Right kidney (tissue), 1 donor: ENCODE measurements at regions not wholly inside any gene's neighbourhood (a gene's known extent, or its start where the extent isn't known, plus 50 kb on each side); places are given as distances from the start of the nearest gene placed in this dataset.

Source experiments
- DNase-seq: peaks from one replicate; pipeline ENCODE4 v3.0.0-alpha.2; 2016

DNA sequence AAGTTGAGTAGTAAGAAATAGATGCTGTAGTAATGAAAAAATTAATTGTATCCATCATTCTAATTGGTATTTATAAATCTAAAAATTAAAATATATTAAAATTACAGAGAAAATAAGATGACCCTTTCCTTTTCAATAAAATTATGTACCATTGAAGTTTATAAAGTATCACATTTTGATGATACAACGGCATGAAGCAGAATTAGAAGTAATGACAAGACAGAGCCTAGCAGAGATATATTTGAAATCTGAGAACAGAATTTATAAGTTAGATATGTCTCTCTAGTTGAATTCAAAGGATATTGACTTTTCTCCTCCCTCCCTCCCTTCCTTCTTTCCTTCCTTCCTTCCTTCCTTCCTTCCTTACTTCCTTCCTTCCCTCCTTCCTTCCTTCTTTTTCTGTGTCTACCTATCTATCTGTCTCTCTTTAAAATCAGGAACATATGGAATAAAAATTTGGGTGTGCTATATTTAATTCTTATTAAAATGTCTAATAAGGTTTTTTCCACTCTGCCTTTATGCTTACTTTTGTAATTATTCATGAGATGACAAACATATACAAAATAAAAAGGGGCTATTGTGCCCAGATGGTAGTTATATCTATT, 258.5 kb upstream of the CD180 start:
- DNase-seq: no peak

DNA sequence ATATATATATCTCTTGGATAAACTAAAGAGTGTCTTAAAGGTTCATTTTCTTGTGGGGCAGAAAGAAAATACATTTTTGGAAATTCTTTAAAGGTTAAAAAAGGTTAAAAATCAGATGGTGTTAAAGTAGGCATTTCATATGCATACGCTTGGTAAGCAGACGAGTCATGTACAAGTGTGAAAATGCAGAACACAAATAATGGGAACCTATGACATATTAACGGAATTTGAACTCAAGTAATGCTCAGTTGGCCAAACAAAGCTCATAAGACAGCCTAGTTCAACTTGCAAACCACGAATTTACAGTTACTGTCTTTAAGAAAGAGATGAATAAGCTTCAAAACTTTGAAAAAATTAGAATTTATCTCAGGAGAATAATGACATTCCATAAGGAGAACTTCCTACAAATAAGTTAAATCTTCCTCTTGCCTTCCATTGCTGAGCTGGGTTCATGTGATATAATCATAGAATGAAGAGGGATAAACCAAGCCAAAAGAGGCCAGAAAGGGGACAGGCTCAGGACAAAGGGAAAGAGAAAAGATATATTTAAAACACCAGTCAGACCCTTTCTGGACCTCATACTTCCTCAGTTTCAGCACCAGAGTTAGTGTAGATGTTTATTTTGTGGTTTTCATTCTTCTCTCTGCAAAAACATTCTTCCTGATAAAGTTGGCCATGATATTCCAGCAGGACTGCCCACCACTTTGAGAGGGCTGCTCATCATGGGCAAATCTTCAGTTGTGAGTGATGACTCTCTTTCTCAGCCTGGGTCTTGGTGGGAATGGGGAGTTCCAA, 256.7 kb upstream of the CD180 start:
- no peak for DNase-seq

DNA sequence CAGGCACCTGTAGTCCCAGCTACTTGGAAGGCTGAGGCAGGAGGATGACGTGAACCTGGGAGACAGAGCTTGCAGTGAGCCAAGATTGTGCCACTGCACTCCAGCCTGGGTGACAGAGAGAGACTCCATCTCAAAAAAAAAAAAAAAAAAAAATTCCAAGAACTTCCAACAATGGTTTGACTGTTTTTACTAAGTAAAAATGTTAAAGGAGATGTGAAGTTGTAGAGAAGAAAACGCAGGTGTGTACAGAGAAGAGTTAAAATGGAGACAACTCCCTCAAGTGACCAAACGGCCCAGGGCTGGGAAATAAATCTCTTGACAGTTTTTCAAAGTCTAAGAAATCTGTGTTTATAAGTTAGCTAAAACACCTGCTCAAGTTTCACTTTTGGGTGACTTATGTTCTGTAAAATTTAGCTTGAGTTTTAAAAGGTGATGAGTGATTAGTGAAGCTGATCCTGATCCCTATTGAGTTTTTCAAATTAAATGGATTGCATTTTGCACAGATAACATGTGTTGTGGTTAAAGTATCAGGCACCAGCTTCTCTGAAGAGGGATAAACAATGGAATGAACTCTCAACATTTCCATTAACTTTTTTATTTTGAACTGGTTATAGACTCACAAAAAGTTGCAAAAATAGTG, 255.2 kb upstream of the CD180 start:
- DNase-seq: no peak

DNA sequence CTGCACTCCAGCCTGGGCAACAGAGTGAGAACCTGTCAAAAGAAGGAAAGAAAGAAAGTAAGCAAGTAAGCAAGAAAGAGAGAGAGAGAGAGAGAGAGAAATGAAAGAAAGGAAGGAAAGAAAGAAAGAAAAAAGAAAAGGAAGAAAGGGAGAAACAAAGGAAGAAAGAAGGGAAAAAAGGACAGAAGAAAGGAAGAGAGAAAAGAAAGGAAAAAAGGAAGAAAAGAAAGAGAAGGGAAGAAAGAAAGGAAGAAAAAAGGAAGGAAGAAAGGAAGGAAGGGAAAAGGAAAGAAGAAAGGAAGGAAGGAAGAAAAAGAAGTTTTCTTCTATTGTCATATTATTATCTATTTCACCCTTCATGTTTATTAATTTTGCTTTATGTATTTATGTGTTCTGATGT, 251.1 kb upstream of the CD180 start:
- DNase-seq: no peak

DNA sequence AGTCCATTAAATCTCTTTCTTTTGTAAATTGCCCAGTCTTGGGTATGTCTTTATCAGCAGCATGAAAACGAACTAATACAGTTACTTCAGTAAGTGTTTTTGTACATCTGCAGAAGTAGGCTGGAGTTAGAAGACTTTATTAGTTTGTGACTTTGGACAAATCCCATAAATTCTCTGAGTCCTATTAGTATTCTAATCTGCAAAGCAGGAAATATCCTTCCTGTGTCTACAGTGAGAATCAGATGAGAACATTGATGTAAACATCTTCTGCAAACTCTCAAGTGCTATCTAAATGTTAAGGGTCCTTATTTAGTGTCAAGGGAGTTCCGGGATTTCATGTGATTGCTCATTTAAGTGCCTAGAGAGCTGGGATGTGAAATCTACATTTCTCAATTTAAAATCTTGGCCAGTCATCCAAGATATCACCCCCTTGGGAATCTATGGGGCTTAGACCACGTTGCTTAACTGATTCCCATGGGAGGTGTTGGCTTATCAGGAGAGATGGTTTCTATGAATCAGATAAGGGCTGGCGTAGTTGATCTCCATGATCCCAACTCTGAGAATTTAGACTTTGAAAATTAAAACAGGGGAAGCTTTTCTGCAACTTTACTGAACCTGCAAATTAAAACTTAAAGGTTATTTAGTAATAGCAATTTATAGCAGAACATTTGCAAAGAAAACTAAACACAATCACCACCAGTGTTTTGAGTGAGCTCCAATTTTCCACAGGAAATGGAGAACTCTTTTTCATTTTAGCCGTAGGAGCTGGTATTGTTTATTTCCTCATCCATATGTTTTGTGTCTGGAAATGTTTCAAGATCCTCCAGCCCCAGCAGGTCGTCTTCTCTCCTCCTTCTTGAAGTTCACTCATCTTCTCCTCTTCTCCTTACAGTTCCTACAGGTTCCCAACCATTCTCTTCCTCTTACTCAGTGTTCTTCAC, 241.6 kb upstream of the CD180 start:
- no peak for DNase-seq

- DNase-seq: no peak
These were observed 238.4 kb upstream of the CD180 start for GRCh38 chr5:67435032-67435431.

DNA sequence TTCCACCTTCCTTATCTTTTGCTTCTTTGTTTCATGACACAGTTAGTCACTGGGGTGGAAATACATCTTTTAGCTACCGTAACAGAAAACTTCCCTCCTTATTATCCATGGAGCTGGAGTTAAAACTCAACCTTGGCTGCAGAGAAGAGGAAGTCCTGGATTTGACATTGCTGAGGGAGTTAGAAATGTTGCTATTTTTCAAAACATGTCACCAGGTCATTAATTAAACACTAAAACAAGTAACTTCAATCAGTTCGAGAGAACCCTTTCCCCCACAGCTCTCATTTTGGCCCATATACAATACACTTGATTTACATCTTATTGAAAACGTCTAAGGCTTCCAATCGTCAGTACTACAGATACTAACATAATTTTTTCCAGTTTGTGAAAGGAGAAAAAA, 237.9 kb upstream of the CD180 start:
- no peak for DNase-seq

- DNase-seq: no peak
These were observed 236.0 kb upstream of the CD180 start for GRCh38 chr5:67432606-67433005.

GRCh38 chr5:67431191-67431590, 234.6 kb upstream of the CD180 start:
- no peak for DNase-seq

DNA sequence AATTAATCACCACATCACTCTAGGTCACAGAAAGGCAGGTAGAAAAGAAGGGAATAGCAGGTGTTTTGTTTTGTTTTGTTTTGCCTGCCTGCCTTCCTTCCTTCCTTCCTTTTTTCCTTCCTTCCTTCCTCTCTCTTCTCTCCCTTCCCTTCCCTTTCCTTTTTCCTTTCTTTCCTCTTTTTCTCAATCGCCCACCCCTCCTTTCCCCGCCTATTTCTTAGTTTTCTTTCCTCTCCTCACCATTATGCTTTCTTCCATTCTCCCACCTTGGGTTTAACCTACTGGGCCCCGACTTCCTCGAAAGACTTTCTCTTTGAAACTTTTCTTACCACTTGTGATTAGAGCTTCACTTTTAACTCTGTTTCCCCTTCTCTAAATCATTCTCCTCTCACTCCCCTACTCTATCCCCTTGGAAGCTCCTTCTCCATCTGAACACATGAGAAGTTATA, 231.3 kb upstream of the CD180 start:
- DNase-seq: no peak

DNA sequence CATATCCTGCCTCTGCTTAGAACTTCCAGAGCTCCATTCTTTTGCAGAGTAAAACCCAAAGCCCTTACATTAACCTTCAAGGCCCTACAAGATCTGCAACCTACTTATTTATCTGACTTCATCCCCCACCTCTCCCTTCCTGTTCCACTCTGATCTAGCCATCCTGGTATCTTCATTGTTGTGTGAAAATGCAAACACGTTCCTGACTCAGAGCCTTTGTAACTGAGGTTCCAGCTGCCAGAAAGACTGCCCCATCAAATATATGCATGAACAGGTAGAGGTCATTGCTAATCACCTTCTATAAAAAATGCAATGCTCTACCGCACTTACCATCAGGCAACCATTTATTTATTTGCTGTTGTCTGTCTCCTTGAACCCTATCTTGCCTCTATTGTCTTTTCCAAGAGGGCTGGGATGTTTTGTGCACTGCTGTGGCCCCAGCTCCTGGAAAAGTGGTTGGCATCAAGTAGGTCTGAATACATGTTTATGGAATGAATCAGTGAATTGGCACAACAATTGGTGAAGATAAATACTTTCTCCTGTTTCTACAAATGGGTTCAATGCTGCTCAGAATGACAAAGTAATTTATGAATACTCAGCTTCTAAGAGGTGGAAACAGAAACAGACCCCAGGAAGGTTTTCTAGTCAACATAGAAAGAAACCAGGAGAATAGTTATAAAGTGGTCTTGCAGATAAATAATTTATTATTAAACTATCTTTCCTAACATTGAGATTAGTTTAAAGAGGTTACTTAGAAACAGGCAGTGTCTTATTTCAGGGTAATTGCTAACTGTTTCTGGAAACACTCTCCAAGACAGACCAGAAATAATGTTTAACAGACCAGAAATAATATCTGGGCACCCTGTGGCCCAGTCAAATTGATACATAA, 230.6 kb upstream of the CD180 start:
- no peak for DNase-seq

DNA sequence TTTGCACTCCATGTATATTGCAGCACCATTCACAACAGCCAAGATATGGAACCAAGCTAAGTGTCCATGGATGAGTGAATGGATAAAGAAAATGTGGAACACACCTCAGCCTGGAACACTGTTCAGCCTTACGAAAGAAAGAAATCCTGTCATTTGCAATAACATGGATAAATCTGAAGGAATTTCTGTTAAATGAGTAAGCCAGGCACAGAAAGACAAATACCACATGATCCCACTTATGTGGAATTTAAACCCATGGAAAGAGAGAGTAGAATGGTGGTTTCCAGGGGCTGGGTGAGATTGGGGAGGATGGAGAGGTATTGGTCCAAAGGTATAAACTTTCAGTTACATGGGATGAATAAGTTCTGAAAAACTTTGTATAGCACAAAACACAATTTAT, 228.9 kb upstream of the CD180 start:
- DNase-seq: no peak

- DNase-seq: no peak
These were observed 221.2 kb upstream of the CD180 start for GRCh38 chr5:67417839-67418238.

GRCh38 chr5:67416986-67417385, 220.4 kb upstream of the CD180 start:
- no peak for DNase-seq

GRCh38 chr5:67416133-67416937, 219.7 kb upstream of the CD180 start:
- DNase-seq: no peak

- no peak for DNase-seq
These were observed 218.1 kb upstream of the CD180 start for GRCh38 chr5:67414712-67415111.

- DNase-seq: no peak
These were observed 217.1 kb upstream of the CD180 start for GRCh38 chr5:67413721-67414120.

- DNase-seq: no peak
These were observed 212.7 kb upstream of the CD180 start for GRCh38 chr5:67409126-67409777.

DNA sequence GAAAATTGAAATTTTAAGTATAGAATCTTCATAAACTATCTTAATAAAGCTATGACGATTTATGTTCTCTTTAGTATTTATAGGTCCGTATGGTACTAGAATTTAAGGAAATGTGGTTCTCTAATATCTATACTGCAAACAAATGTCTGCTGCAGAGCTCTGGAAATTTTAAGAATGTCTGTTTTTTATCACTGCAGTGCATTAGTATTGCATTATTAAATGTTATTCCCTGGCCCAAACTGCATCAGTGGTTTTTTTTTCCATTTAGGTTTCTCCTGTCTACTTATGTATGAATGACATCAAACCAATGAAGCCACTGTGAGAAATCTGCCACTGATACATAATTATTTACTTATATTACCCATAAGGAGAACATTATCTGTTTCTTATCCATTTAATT, 211.4 kb upstream of the CD180 start:
- no peak for DNase-seq

DNA sequence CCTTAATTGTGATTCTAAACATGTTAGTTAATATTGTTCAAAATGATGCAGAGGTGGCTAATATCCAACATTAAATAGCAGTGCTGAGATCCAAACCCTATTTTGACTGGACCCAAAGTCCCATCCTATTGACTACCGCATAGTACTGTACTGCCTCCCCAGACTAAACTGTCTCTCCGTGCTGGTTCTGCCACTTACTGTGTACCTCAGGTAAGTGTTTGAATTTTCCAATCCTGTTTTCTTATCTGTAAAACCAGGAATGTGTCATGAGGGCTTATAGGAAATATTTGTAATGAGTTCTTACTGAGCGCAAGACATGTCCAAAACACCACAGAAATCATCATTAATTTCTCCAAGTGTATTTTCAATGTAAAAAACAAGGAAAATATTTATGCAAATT, 209.2 kb upstream of the CD180 start:
- no peak for DNase-seq
